Activated CD4-positive, alpha-beta T cell treated with anti-CD3 and anti-CD28 coated beads, Interleukin-2, amount 50 U/mL, for 48 hours (primary cell): ENCODE measurements at regions not wholly inside any gene's neighbourhood (a gene's known extent, or its start where the extent isn't known, plus 50 kb on each side); places are given as distances from the start of the nearest gene placed in this dataset.
A peak's percentile ranks its signal among the peaks of the same experiment; 100 is the strongest.

Experiments used
- DNase-seq, 2 experiments: peaks; one replicate each; pipeline ENCODE4 v3.0.0-alpha.2; 2020

DNA sequence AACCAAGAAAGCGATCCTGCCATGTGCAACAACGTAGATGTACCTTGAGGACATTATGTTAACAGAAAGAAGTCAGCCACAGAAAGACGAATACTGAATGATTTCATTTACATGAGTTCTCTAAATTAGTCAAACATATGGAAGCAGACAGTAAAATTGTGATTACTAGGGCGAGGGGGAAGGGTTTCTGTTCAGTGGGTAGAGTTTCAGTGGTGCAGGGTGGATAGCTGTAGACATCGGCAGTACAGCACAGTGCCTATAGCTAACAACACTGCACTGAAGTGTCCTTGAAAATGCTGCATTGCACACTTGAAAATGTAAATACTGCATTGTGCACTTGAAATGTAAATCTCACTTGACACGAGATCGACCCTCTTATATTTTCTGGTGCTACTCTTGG lies 275.3 kb downstream of the GALR1 start:
- no peak for DNase-seq

DNA sequence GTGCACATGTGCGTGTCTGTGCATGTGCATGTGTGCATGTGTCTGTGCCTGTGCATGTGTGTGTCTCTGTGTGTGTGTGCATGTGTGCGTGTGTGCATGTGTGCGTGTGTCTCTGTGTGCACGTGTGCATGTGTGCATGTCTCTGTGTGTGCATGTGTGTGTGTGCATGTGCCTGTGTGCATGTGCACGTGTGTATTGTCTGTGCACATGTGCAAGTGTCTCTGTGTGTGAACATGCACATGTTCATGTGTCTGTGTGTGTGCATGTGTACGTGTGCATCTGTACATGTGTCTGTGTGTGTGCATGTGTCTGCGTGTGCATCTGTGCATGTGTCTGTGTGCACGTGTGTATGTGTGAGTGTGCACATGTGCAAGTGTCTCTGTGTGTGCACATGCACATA lies 277.3 kb downstream of the GALR1 start:
- no peak for DNase-seq

DNA sequence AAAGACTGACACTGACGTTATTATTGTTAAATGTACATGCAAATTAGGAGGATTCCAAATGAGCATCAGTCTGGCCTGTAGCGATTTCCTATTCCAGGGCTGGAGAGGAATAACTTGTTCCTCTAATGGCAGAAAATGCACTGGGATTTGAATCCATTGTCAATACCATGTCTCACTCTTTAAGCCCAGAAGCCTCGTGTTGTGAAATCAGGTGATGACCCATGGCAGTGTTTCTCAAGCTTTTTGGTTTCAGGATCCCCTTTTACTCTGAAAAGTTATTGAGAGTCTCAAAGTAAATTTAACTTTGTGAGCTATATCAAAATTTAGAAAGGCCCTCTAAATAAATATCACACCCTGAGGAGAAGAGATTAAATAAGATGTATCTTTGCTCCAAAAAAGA lies 279.2 kb downstream of the GALR1 start:
- no peak for DNase-seq

- DNase-seq: no peak
These were observed 280.0 kb downstream of the GALR1 start for GRCh38 chr18:77529492-77530176.

- DNase-seq: no peak
These were observed 281.1 kb downstream of the GALR1 start for GRCh38 chr18:77530732-77531131.

- no peak for DNase-seq
These were observed 290.2 kb downstream of the GALR1 start for GRCh38 chr18:77539860-77540259.

DNA sequence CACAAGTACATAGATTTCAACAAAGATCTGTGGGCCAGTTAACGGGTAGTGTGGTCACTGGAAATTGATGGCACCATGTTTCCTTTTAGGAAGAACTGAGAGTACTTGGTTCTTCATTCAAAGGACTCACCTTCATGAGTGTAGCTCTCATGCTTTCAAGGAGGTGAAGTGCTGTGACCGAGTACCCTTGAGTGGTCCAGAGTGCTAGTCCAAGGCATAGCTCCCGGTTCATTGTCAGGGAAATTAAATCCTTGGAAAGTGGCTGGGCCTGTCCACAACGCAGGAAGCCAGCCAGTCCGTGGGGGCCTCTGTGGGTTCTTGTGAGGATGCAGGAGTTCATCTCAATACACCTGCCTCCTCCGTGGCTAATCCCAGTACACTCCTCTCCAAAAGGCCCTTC lies 295.1 kb downstream of the GALR1 start:
- no peak for DNase-seq

DNA sequence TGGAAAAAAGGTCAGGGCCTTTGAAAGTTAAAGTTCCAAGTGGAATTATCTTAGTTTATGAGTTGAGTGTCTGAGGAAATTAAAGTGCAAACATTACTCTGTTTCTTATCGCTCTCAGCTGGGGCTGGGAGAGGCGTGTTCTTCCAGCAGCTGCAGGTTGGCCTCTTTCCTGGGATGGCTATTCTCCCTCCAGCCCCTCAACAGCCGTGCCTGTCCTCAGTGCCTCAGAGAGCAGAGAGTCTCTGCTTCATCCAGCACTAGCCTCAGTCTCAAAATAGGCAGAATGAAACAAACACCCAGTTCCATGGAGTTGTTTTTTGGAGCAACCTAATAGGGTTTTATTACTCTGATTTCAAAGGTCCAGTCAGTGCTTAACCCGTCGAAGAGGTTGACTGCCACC lies 298.1 kb downstream of the GALR1 start:
- no peak for DNase-seq

DNA sequence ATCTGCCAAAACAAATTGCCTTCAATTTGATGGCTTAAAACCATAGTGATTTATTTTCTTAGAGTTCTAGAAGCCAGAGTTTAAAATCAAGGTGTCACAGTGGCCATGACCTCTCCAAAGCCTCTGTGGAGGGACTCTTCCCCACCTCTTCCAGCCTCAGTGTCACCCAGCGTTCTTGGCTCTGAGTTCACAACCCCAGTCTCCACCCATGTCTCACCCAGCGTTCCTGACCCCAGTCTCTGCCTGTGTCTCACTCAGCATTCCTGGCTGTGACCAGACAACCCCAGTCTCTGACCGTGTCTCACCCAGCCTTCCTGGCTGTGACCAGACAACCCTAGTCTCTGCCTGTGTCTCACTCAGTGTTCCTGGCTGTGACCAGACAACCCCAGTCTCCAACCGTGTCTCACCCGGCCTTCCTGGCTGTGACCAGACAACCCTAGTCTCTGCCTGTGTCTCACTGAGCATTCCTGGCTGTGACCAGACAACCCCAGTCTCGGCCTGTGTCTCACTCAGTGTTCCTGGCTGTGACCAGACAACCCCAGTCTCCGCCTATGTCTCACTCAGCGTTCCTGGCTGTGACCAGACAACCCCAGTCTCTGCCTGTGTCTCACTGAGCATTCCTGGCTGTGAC lies 299.3 kb downstream of the GALR1 start:
- DNase-seq: no peak

GRCh38 chr18:77550625-77551024 lies 301.0 kb downstream of the GALR1 start:
- DNase-seq: no peak

- DNase-seq: no peak
These were observed 301.4 kb downstream of the GALR1 start for GRCh38 chr18:77551055-77551454.

DNA sequence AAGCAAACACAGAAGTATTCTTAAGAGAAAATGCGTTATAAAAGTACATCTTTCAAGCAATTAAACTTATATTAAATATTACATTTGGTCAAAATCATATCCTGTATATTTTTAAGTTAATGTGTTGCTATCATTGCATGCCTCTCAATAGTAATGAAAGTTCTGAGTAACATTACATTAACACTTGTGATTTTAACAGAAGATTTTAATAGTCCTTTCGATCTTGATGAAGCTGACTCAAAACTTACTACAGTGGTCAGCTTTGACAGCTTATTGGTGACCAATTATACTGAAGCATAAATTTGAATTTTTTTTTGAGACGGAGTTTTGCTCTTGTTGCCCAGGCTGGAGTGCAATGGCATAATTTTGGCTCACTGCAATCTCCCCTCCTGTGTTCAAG lies 303.3 kb downstream of the GALR1 start:
- DNase-seq: no peak

GRCh38 chr18:77554061-77554460 lies 304.4 kb downstream of the GALR1 start:
- DNase-seq: no peak

DNA sequence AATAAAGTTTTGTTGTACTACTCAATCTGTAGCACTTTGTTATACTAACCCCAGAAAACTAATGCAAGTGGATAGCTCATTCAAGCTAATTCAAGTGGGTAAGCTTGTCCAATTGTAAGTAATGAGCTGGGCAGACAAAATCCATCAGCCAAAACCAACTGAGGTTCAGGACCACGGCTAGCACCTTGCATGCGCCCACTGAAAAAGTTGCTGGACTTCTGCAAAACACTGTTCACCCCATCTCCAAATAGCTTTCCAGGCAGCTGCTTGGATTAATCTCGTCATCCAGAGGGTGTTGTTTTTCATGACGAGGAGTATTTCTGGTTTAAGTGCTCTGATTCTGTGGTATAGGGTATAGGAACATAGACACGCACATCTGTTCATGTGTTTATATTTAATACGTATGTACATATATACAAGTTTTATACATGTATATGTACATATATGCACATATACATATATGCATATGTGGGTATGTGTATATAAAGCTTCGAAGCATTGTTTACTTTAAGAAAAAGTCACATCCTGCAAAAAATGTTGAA lies 307.5 kb downstream of the GALR1 start:
- DNase-seq: no peak

GRCh38 chr18:77559274-77559910 lies 309.7 kb downstream of the GALR1 start:
- DNase-seq: no peak

DNA sequence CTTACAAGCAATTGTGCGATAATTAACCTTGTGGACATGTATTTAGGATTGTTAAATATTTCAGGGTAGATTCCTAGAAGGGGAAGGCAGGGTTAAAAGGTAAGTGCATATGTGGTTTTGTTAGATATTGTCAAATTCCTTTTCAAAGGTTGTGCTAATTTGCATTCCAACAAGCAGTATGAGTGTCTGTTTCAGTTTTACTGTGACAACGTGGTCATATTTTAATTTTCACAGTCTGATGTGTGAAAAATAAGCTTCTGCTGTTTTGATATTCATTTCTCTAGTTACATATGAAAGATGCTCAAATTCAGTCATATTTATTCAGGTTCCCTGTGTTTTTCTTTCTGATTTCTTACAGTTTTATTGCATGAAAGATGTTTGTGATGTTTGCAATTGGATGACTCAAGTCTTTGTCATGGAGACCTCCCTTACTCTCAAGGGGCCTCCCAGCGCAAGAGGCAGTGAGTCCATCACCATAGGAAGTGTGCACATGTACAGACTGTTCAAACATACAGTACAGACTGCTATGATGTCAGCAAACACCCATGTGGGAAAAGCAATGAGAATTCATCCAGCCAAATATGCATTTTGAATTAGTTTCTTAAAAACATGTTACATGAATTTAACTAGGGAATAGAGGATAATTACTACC lies 310.8 kb downstream of the GALR1 start:
- DNase-seq: peak in 1 of 2 experiments; percentile 2

DNA sequence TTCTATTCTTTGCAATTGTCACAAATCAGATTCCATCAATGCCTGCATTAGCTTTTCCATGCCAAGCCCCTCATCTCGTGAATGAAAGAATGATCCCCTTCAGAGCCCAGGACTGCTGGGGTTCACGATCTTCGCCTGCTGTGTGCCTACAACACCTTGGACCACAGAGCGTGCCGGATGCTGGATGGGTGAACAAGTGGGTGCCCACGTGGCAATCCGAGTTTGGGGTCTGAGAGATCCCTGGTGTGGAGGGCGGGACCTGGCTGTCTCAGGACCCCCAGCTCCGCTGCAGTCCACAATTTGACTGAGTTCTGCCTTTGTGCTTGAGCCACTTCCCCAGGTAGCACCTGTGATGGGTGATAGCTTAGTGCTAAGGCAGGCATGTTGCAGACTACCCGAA lies 317.0 kb downstream of the GALR1 start:
- DNase-seq: no peak

DNA sequence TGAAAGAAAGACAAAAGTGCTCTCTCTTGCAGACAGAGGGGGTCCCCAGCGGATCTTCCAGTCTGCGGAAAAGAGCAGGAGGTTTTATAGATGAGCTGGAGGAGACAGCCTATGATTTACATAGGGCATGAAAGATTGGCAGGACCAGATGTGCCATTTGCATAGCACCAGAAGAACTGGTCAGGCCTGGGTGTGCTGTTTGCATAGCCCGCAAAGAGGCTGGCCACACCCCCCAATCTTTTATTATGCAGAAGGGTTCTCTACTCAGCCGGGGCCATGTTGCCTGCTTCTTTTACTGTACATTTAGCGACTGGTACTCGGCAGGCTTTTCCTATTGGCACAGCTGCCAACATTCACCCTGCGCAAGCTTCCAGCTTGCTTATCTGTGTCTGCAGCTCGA lies 317.6 kb downstream of the GALR1 start:
- DNase-seq: no peak

GRCh38 chr18:77571743-77572142 lies 322.1 kb downstream of the GALR1 start:
- DNase-seq: no peak

DNA sequence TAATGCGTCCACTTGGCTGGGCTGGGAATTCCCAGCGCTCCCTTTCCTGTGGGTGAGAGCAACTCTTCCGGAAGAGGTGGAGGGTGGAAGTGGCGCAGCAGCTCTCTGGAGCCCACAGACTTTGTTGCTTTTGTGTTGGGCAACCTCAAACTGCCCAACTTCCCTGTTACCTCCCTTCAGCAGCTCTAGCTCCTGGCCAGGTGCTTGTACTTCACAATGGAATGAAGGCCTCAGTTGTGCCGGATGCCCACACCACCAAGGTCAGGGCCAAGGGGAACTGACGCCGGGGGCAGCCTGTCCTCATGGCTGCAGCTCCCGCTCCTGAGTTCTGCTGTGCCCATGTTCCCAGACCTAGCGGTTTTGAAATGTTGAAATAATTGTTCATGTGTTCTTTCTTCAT lies 322.9 kb downstream of the GALR1 start:
- no peak for DNase-seq

GRCh38 chr18:77573571-77573970 lies 323.9 kb downstream of the GALR1 start:
- DNase-seq: no peak

DNA sequence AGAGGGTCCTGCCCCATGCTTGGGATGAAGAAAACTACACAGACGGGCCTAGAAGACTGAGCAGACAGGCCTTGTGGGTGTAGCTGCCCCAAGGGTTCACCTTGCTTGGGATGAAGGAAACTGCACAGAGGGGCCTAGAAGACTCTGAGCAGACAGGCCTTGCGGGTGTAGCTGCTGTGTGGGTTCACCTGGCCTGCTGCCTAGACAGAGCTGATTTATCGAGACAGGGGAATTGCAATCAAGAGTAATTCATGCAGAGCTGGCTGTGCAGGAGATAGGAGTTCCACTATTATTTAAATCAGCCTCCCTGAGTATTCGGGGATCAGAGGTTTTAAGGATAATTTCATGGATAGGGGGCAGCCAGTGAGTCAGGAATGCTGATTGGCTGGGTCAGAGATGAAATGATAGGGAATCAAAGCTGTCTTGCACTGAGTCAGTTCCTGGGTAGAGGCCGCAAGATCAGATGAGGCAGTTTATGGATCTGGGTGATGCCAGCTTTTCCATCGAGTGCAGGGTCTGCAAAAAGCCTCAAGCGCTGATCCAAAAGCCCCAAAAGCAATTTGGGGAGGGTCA lies 341.4 kb downstream of the GALR1 start:
- no peak for DNase-seq

GRCh38 chr18:77597726-77598125 lies 348.1 kb downstream of the GALR1 start:
- DNase-seq: no peak
